GM06990 (cell line): ENCODE measurements at regions not wholly inside any gene's neighbourhood (a gene's known extent, or its start where the extent isn't known, plus 50 kb on each side); places are given as distances from the start of the nearest gene placed in this dataset.

Experiments used
- DNase-seq: peaks from one replicate; pipeline ENCODE4 v3.0.0-alpha.2; 2011; ENCODE audit not compliant: insufficient read length; ENCODE audit errors: extremely low read depth
- H3K27me3 ChIP-seq: replicated peaks from 2 replicates; pipeline ENCODE4 v1.6.0; 2011; ENCODE audit warnings: low read length; ENCODE audit not compliant: control insufficient read depth, insufficient read depth
- H3K36me3 ChIP-seq: 2 replicates; pipeline ENCODE4 v1.5.1; 2011; ENCODE audit warnings: low read length; ENCODE audit not compliant: control insufficient read depth, insufficient read depth
- H3K4me3 ChIP-seq: replicated peaks from 2 replicates; pipeline ENCODE4 v1.5.1; 2011; ENCODE audit warnings: low read depth, mild to moderate bottlenecking, control low read depth, low read length
- CTCF ChIP-seq: IDR thresholded peaks from 2 replicates; pipeline ENCODE4 v1.5.1; 2011; ENCODE audit warnings: low read length, control low read depth, mild to moderate bottlenecking, inconsistent platforms; ENCODE audit not compliant: insufficient read depth, poor library complexity, severe bottlenecking

DNA sequence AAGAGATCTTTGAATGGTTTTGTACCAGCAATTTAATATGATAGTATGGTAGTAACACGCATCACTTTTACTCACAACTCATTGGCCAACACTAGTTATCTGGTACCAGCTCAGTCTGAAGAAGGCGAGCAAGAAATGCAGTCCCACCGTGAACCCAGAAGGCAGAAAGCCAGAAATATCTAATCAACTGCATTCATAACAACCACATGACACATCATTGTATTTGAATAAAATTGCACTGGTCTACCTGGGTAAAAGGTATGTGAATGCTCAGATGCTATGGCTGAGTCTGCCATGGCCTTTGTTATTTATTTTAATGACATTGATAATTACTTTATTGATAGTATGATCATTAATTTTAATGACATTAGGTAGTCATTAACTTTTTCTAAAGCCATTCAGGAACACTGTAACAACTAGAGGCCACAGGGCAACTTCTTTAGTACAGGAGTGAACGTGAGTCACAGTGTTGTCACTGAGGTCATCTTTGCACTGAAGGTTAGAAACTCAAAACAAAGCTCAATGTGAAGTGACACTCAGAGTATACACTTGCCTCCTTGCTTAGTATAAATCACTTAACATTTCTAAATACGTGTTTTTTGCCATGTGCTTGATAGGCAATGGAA is 475.6 kb upstream of the TNP1 start:
- DNase-seq = no peak
- no peak for TF ChIP-seq CTCF
- no peaks in the 10 kb centered on the region for H3K36me3 ChIP-seq
- no peaks in the 10 kb centered on the region for H3K27me3 ChIP-seq
- H3K4me3 ChIP-seq = no peak overlapping the region

GRCh38 chr2:217334561-217334960 is 474.7 kb upstream of the TNP1 start:
- DNase-seq = no peak
- TF ChIP-seq CTCF = no peak
- Histone ChIP-seq H3K4me3 (no peak overlapping the region), H3K36me3 (no peaks in the 10 kb centered on the region), H3K27me3 (no peaks in the 10 kb centered on the region)

DNA sequence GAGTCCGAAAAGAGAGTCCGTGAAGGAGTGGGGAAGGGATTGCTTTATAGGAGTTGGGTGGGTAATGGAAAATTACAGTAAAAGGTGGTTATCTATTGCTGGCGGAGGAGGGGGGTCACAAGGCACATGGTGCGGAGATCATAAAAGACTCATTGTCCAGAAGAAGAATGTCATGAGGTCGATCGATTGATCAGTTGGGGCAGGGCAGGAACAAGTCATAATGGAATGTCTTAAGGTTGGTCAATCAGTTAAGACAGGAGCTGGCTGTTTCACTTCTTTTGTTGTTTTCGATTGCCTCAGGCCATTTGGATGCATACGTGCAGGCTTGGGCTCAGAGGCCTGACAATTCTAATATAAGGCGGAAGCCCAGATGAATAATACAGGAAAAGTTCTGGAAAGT is 473.0 kb upstream of the TNP1 start:
- Histone ChIP-seq H3K4me3 (no peak overlapping the region), H3K36me3 (no peaks in the 10 kb centered on the region), H3K27me3 (no peaks in the 10 kb centered on the region)
- no peak for DNase-seq
- TF ChIP-seq CTCF = no peak

DNA sequence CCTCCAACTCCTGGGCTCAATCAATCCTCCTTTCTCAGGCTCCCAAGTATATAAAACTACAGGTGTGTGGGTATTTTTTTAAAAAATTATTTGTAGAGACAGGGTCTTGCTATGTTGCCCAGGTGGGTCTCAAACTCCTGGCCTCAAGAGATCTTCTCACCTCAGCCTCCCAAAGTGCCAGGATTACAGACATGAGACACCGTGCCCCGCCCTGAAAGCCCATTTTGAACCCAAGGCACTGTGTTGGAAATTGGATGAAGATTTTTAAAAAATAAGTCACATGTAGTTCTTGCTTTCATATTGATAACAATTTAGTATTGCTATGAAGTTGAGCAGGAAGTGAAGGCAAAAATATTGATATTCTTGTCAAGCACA is 472.5 kb upstream of the TNP1 start:
- no peak for TF ChIP-seq CTCF
- Histone ChIP-seq H3K36me3 (no peaks in the 10 kb centered on the region), H3K27me3 (no peaks in the 10 kb centered on the region), H3K4me3 (no peak overlapping the region)
- no peak for DNase-seq

- Histone ChIP-seq H3K27me3 (no peaks in the 10 kb centered on the region), H3K4me3 (no peak overlapping the region), H3K36me3 (no peaks in the 10 kb centered on the region)
- no peak for DNase-seq
- TF ChIP-seq CTCF = no peak
These were observed 471.9 kb upstream of the TNP1 start for GRCh38 chr2:217331523-217332416.
